Colonic mucosa (tissue), 4 donors: ENCODE measurements at regions not wholly inside any gene's neighbourhood (a gene's known extent, or its start where the extent isn't known, plus 50 kb on each side); places are given as distances from the start of the nearest gene placed in this dataset.

Experiments used
- DNase-seq: peaks from one replicate; pipeline ENCODE4 v3.0.0-alpha.2; 2020
- H3K27ac ChIP-seq: fragments of 200-600 bp; one replicate; pipeline ENCODE4 v1.8.0; 2021
- H3K27me3 ChIP-seq: fragments of 200-600 bp; one replicate; pipeline ENCODE4 v1.8.0; 2021
- H3K36me3 ChIP-seq: fragments of 200-600 bp; one replicate; pipeline ENCODE4 v1.8.0; 2021
- H3K4me1 ChIP-seq: fragments of 200-600 bp; one replicate; pipeline ENCODE4 v1.8.0; 2021; ENCODE audit warnings: mild to moderate bottlenecking
- H3K4me3 ChIP-seq: fragments of 200-600 bp; one replicate; pipeline ENCODE4 v1.8.0; 2021
- H3K9ac ChIP-seq, 2 donors: one replicate each; pipeline ENCODE4 v1.7.0; 2013; ENCODE audit warnings: control low read depth in 2 of 2, low read depth in 2 of 2, low read length in 2 of 2
- H3K9me3 ChIP-seq: fragments of 200-600 bp; one replicate; pipeline ENCODE4 v1.8.0; 2021
- intact Hi-C: fragments of 100-400 bp; cut with DNase I; formaldehyde crosslinking; loops from one replicate; pipeline ENCODE4 v1.14.1; 2022
- TF ChIP-seq, protein P1 (sequence below): fragments of 200-600 bp; IDR thresholded peaks from one replicate; pipeline ENCODE4 v1.8.0; 2022; ENCODE audit warnings: antibody characterized with exemption, mild to moderate bottlenecking
- donor health status: healthy.
- donor health status: DM: no; HTN: no; CAD: no.
- donor health status: DM: no; HTN: no; CAD: no.

DNA sequence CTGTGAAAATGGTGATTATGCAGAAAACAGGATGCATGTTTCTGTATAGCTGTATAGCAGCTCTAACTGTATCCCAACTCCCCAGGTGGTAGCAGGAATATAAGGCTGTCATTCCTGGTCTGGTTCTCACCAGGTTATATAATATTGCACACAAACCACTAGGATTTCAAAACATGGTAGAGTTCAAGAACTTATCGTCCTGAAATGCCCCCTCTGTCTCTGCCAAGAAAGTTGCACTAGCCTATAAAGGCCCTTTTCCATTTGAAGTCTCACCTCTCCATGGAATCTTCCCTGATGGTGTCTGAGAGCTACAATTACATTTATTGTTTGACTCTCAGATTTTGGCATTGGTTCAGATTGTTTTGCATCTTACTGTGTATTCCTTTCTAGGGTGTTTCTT, 184.9 kb upstream of the FAM78B start:
- TF ChIP-seq, protein P1, sequence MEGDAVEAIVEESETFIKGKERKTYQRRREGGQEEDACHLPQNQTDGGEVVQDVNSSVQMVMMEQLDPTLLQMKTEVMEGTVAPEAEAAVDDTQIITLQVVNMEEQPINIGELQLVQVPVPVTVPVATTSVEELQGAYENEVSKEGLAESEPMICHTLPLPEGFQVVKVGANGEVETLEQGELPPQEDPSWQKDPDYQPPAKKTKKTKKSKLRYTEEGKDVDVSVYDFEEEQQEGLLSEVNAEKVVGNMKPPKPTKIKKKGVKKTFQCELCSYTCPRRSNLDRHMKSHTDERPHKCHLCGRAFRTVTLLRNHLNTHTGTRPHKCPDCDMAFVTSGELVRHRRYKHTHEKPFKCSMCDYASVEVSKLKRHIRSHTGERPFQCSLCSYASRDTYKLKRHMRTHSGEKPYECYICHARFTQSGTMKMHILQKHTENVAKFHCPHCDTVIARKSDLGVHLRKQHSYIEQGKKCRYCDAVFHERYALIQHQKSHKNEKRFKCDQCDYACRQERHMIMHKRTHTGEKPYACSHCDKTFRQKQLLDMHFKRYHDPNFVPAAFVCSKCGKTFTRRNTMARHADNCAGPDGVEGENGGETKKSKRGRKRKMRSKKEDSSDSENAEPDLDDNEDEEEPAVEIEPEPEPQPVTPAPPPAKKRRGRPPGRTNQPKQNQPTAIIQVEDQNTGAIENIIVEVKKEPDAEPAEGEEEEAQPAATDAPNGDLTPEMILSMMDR: no peak
- Histone ChIP-seq H3K9me3 (no peaks in the 10 kb centered on the region), H3K9ac (no peak overlapping the region), H3K36me3 (no peaks in the 10 kb centered on the region), H3K4me3 (no peak overlapping the region), H3K27ac (no peak overlapping the region), H3K27me3 (no peaks in the 10 kb centered on the region), H3K4me1 (no peaks in the 10 kb centered on the region)
- intact Hi-C loops: no loop called here
- DNase-seq: no peak

DNA sequence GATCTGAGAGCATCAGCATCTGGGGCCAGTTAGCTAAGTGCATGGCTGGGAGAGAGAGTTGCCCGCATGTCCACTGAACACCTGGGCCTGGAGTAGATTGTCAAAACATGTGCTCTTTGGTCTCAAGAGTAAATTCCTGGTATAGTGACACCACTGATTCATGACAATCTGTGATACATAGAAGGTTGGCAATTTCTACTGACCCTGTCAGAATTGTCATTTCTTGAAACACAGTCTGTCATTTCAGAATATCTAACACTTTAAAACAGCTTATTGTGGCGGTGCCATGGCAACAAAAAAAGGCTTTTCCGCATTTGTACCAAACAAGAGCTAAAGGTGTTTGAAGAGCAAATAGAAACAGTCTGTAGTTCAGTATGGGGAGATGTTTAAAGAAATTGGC, 186.4 kb upstream of the FAM78B start:
- TF ChIP-seq, protein P1: no peak
- H3K4me1 ChIP-seq: no peaks in the 10 kb centered on the region
- no peaks in the 10 kb centered on the region for H3K27me3 ChIP-seq
- H3K9ac ChIP-seq: no peak overlapping the region
- H3K27ac ChIP-seq: no peak overlapping the region
- H3K36me3 ChIP-seq: no peaks in the 10 kb centered on the region
- no peak for DNase-seq
- no peak overlapping the region for H3K4me3 ChIP-seq
- intact Hi-C loops: no loop called here
- H3K9me3 ChIP-seq: no peaks in the 10 kb centered on the region

DNA sequence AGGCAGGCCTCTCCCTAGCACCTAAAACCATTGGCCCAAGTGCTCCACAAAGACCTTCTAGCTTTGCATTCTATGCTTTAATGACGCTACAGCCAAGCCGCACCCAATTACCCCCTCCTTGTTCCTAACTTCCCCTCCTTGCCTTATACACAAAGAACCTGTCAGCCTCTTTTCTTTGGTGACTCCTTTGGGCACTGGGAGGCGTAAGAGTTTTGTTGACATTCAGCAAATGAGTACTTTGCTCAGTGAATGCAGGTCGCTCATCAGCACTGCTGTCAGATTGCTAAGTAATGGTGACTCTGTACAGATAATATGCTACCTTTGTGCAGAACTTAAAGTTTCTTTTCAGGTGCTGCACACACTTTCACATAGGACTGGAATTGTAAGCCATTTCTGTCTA, 187.6 kb upstream of the FAM78B start:
- H3K9ac ChIP-seq: no peak overlapping the region
- no peak overlapping the region for H3K4me3 ChIP-seq
- no peak for DNase-seq
- H3K27me3 ChIP-seq: no peaks in the 10 kb centered on the region
- no peaks in the 10 kb centered on the region for H3K4me1 ChIP-seq
- no peak overlapping the region for H3K27ac ChIP-seq
- TF ChIP-seq, protein P1: no peak
- intact Hi-C loops: no loop called here
- H3K9me3 ChIP-seq: no peaks in the 10 kb centered on the region
- no peaks in the 10 kb centered on the region for H3K36me3 ChIP-seq

DNA sequence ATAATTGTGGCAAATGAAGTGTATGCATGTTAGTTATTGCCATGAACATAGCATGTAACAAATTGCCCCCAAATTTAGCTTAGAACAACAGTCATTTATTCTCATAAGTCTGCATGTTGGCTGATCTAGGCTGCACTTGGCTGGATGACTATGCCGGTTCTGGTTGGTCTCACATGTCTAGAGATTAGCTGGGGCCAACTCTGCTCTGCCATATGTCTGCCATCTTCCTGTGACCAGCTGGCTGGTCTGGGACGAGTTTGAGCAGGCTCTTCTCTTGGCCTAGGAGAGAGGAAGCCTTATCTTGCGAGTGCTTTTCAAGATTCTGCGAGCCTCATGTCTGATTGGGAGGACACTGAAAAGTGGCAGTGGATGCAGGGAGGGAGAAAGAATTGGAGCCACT, 198.3 kb upstream of the FAM78B start:
- Histone ChIP-seq H3K36me3 (no peaks in the 10 kb centered on the region), H3K27me3 (no peaks in the 10 kb centered on the region), H3K4me1 (no peaks in the 10 kb centered on the region), H3K27ac (no peak overlapping the region), H3K9me3 (no peaks in the 10 kb centered on the region), H3K4me3 (no peak overlapping the region), H3K9ac (no peak overlapping the region)
- intact Hi-C loops: no loop called here
- DNase-seq: no peak
- TF ChIP-seq, protein P1: no peak

DNA sequence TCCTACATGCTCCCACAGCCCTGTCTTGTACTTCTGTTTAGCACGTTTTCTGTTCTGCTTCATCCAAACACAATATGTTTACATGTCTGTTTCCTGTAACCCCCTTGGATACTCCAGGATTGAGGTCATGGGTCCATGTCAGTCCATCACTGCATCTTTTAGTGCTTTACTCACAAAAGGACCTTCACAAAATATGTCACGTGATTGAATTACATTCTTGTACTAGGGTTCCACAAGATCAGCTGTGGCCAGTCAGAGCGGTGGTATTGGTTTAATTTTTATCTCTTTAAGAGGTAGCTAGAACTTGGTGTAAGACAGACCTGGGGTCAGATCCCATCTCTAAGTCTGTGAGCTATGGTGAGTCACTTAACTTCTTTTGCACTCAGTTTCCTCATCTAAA, 201.2 kb upstream of the FAM78B start:
- Histone ChIP-seq H3K27me3 (no peaks in the 10 kb centered on the region), H3K36me3 (no peaks in the 10 kb centered on the region), H3K4me1 (no peaks in the 10 kb centered on the region), H3K9me3 (no peaks in the 10 kb centered on the region), H3K9ac (no peak overlapping the region), H3K27ac (no peak overlapping the region), H3K4me3 (no peak overlapping the region)
- no peak for DNase-seq
- TF ChIP-seq, protein P1: no peak
- intact Hi-C loops: no loop called here

DNA sequence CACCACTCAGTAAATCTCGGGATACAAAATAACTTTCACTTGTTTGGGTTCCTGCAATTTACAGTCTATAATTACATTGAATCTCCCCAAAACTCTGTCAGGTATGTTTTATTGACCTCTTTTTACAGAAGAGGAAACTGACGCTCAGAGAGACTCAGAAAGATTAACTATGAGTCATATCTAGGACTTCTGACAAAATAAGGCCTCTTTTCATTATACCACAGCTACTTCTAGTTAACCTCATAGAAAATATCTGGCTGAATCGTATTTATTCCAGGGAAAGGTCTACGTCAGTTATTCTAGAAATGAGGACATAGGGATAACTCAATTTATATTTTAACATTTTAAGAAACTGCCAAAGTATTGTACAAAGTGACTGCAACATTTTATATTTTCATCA, 211.1 kb upstream of the FAM78B start:
- no peaks in the 10 kb centered on the region for H3K9me3 ChIP-seq
- no peak overlapping the region for H3K9ac ChIP-seq
- TF ChIP-seq, protein P1: no peak
- H3K27me3 ChIP-seq: no peaks in the 10 kb centered on the region
- H3K27ac ChIP-seq: no peak overlapping the region
- no peak overlapping the region for H3K4me3 ChIP-seq
- DNase-seq: no peak
- H3K4me1 ChIP-seq: no peaks in the 10 kb centered on the region
- no peaks in the 10 kb centered on the region for H3K36me3 ChIP-seq
- intact Hi-C loops: no loop called here
